ENCODE measurements at regions not wholly inside any gene's neighbourhood (a gene's known extent, or its start where the extent isn't known, plus 50 kb on each side); places are given as distances from the start of the nearest gene placed in this dataset.

- DNase-seq (ENCODE audit: low spot score) = no peak
- in situ Hi-C loops (cut with HindIII; ENCODE audit: low sequenced_read_pairs) = no loop called here
Observed at GRCh38 chr18:61245276-61245675, 88.0 kb upstream of the CDH20 start.

GRCh38 chr18:61248589-61248988, 84.6 kb upstream of the CDH20 start:
- in situ Hi-C loops (cut with HindIII; ENCODE audit: low sequenced_read_pairs) = no loop called here
- no peak for DNase-seq (ENCODE audit: low spot score)

GRCh38 chr18:61256291-61256690, 76.9 kb upstream of the CDH20 start:
- in situ Hi-C loops (cut with HindIII; ENCODE audit: low sequenced_read_pairs) = no loop called here

GRCh38 chr18:61261870-61262269, 71.4 kb upstream of the CDH20 start:
- in situ Hi-C loops (cut with HindIII; ENCODE audit: low sequenced_read_pairs) = no loop called here
- DNase-seq (ENCODE audit: low spot score) = no peak

More at GRCh38 chr18:61256291-61256690, 76.9 kb upstream of the CDH20 start:
- DNase-seq (ENCODE audit: low spot score) = no peak

- no peak for DNase-seq (ENCODE audit: low spot score)
- in situ Hi-C loops (cut with HindIII; ENCODE audit: low sequenced_read_pairs) = no loop called here
Observed at GRCh38 chr18:61272793-61273192, 60.4 kb upstream of the CDH20 start.

- DNase-seq (ENCODE audit: low spot score) = no peak
- in situ Hi-C loops (cut with HindIII; ENCODE audit: low sequenced_read_pairs) = no loop called here
Observed at GRCh38 chr18:61273533-61273932, 59.7 kb upstream of the CDH20 start.

- in situ Hi-C loops (cut with HindIII; ENCODE audit: low sequenced_read_pairs) = no loop called here
- no peak for DNase-seq (ENCODE audit: low spot score)
Observed at GRCh38 chr18:61274416-61274960, 58.7 kb upstream of the CDH20 start.

GRCh38 chr18:61277808-61278207, 55.4 kb upstream of the CDH20 start:
- DNase-seq (ENCODE audit: low spot score) = no peak
- in situ Hi-C loops (cut with HindIII; ENCODE audit: low sequenced_read_pairs) = no loop called here

GRCh38 chr18:61281431-61281830, 51.8 kb upstream of the CDH20 start:
- in situ Hi-C loops (cut with HindIII; ENCODE audit: low sequenced_read_pairs) = no loop called here
- no peak for DNase-seq (ENCODE audit: low spot score)

- in situ Hi-C loops (cut with HindIII; ENCODE audit: low sequenced_read_pairs) = no loop called here
- DNase-seq (ENCODE audit: low spot score) = no peak
Observed at GRCh38 chr18:61282926-61283325, 50.3 kb upstream of the CDH20 start.
